Uterus (tissue), 2 donors: ENCODE measurements at regions not wholly inside any gene's neighbourhood (a gene's known extent, or its start where the extent isn't known, plus 50 kb on each side); places are given as distances from the start of the nearest gene placed in this dataset.

Experiments
- POLR2A ChIP-seq, 2 donors: fragments of 450-650 bp; IDR thresholded peaks; one replicate each; pipeline ENCODE4 v1.6.1; 2016; ENCODE audit warnings: antibody characterized with exemption in 2 of 2, mild to moderate bottlenecking in 1 of 2, moderate library complexity in 1 of 2
- TF ChIP-seq, protein P1 (sequence below), 4 experiments: fragments of 200-600 bp in 2 of 4; fragments of 450-650 bp in 2 of 4; sonication (generic) in 2 of 4; IDR thresholded peaks; one replicate each; pipeline ENCODE4 v1.5.1; 2016 to 2019; ENCODE audit warnings: antibody characterized with exemption in 4 of 4, mild to moderate bottlenecking in 2 of 4, moderate library complexity in 1 of 4

DNA sequence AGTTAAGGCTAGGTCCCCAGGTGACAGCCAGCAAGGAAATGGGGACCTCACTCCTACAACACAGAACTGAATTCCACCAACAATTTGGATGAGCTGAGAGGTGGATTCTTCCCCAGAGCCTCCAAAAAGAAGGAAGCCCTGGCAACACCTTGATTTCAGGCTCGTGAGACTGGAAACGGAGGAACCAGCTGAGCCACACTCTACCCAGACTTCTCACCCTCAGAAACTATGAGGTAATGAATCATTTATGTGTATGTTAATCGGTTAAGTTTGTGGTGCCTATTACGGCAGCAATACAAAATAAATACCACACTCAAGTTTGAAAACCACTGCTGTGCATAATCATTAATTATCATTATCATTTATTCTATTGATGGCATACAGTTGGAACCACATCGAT, 532.4 kb upstream of the ANKRD30A start:
- TF ChIP-seq, protein P1, sequence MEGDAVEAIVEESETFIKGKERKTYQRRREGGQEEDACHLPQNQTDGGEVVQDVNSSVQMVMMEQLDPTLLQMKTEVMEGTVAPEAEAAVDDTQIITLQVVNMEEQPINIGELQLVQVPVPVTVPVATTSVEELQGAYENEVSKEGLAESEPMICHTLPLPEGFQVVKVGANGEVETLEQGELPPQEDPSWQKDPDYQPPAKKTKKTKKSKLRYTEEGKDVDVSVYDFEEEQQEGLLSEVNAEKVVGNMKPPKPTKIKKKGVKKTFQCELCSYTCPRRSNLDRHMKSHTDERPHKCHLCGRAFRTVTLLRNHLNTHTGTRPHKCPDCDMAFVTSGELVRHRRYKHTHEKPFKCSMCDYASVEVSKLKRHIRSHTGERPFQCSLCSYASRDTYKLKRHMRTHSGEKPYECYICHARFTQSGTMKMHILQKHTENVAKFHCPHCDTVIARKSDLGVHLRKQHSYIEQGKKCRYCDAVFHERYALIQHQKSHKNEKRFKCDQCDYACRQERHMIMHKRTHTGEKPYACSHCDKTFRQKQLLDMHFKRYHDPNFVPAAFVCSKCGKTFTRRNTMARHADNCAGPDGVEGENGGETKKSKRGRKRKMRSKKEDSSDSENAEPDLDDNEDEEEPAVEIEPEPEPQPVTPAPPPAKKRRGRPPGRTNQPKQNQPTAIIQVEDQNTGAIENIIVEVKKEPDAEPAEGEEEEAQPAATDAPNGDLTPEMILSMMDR (IDR thresholded peaks at IDR 0.05) = no peak
- TF ChIP-seq POLR2A (IDR thresholded peaks at IDR 0.05) = no peak
